ENCODE measurements at regions not wholly inside any gene's neighbourhood (a gene's known extent, or its start where the extent isn't known, plus 50 kb on each side); places are given as distances from the start of the nearest gene placed in this dataset.
"Not testable (repeated sequence)": the region's sequence is repeated elsewhere in the genome, so short reads cannot be mapped to it uniquely, and the experiment has no call there.

DNA sequence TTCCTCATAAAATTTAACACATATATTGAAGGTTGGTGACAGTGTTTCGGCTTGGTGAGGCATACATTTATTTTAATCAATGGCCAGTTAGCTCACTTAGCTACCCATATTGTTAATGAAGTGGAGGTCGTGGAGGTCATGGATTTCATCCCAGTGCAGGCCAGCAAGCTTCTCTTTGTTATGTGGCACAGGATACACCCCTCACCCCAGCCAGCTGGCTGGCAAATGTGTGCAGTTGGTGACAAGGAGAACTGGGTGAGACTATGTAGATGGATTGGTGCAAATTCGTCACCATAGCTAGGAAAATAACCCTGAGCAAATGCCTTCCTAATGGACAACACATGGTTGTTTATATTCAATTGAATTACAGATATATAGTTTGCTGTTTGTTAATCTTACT, 50.5 kb upstream of the FOXP2 start:
- in situ Hi-C loops (cut with MboI; ENCODE audit: low pct_unique_long_range_greater_than_20kb, low sequenced_read_pairs), result no loop called here
- DNase-seq, result no peak

- in situ Hi-C loops (cut with MboI; ENCODE audit: low pct_unique_long_range_greater_than_20kb, low sequenced_read_pairs), result no loop called here
- DNase-seq, result no peak
Measured at GRCh38 chr7:114363292-114363691, 51.3 kb upstream of the FOXP2 start.

GRCh38 chr7:114358911-114359310, 55.7 kb upstream of the FOXP2 start:
- in situ Hi-C loops (cut with MboI; ENCODE audit: low pct_unique_long_range_greater_than_20kb, low sequenced_read_pairs), result no loop called here
- DNase-seq, result no peak

- in situ Hi-C loops (cut with MboI; ENCODE audit: low pct_unique_long_range_greater_than_20kb, low sequenced_read_pairs), result no loop called here
- no peak for DNase-seq
Measured at GRCh38 chr7:114356133-114356532, 58.5 kb upstream of the FOXP2 start.

DNA sequence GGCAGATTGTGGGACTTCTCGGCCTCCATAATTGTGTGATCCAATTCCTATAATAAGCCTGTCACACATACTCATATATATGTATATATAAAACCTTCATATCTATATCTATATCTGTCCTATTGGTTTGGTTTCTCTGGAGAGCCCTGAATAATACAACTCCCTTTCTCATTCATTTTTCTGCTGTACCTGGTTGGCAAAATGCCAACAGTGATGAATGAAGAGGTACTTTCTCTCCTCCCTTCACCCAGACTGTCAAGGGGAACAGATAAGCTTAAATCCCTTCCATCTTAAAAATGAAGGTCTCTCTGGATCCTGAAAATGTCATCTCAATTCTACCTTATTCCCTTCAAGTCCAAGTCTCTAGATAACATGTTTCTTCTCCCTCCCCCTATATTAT, 60.3 kb upstream of the FOXP2 start:
- in situ Hi-C loops (cut with MboI; ENCODE audit: low pct_unique_long_range_greater_than_20kb, low sequenced_read_pairs), result no loop called here
- DNase-seq, result no peak

DNA sequence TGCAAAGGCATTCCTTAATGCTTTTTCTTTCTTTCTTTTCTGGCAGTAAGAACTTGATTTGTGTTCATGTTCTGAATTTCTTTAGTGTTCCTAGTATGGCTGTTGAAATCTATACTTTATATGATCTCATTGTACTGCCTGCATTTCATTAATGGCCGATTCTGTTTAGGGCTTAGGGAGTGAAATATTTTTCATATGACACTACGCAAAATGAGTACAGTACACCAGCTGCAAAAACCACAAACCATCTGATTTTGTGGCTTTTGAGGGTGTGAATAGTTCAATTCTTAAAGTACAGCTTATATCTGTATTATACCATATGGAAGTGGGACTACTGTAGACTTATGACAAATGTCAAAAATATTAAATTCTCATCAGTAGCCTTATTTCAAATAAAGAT, 69.1 kb upstream of the FOXP2 start:
- in situ Hi-C loops (cut with MboI; ENCODE audit: low pct_unique_long_range_greater_than_20kb, low sequenced_read_pairs), result no loop called here
- DNase-seq, result peak; percentile 19

GRCh38 chr7:114343949-114344708, 70.5 kb upstream of the FOXP2 start:
- DNase-seq, result no peak
- in situ Hi-C loops (cut with MboI; ENCODE audit: low pct_unique_long_range_greater_than_20kb, low sequenced_read_pairs), result no loop called here

GRCh38 chr7:114342431-114343179, 72.0 kb upstream of the FOXP2 start:
- in situ Hi-C loops (cut with MboI; ENCODE audit: low pct_unique_long_range_greater_than_20kb, low sequenced_read_pairs), result no loop called here
- DNase-seq, result no peak

- in situ Hi-C loops (cut with MboI; ENCODE audit: low pct_unique_long_range_greater_than_20kb, low sequenced_read_pairs), result no loop called here
- DNase-seq, result no peak
Measured at GRCh38 chr7:114341648-114342047, 73.0 kb upstream of the FOXP2 start.

- no peak for DNase-seq
- in situ Hi-C loops (cut with MboI; ENCODE audit: low pct_unique_long_range_greater_than_20kb, low sequenced_read_pairs), result no loop called here
Measured at GRCh38 chr7:114334989-114335388, 79.6 kb upstream of the FOXP2 start.

GRCh38 chr7:114329458-114329857, 85.2 kb upstream of the FOXP2 start:
- in situ Hi-C loops (cut with MboI; ENCODE audit: low pct_unique_long_range_greater_than_20kb, low sequenced_read_pairs), result not testable (repeated sequence)

GRCh38 chr7:114317450-114318098, 97.0 kb upstream of the FOXP2 start:
- in situ Hi-C loops (cut with MboI; ENCODE audit: low pct_unique_long_range_greater_than_20kb, low sequenced_read_pairs), result no loop called here
- no peak for DNase-seq

More at GRCh38 chr7:114329458-114329857, 85.2 kb upstream of the FOXP2 start:
- not testable (repeated sequence) for DNase-seq

DNA sequence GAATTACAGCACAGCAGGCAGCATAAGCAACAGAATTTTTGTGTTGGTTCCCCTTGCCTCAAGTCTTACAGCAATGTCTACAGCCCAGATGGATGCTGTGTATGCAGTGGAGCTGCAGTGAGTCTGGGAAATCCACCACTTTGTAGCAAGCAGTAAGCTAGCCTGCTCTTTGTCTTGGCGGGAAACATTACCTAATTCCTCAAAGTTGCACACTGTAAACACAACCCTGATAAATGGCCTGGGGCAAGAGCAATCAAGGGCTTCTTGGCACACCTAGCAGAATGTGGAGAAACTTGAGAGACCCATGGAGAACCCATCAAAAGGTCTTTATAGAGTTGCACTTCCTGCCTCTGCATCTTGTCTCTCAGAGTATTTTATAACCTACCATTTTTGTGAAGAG, 102.0 kb upstream of the FOXP2 start:
- in situ Hi-C loops (cut with MboI; ENCODE audit: low pct_unique_long_range_greater_than_20kb, low sequenced_read_pairs), result no loop called here
- DNase-seq, result no peak

- in situ Hi-C loops (cut with MboI; ENCODE audit: low pct_unique_long_range_greater_than_20kb, low sequenced_read_pairs), result no loop called here
- no peak for DNase-seq
Measured at GRCh38 chr7:114310345-114311110, 104.1 kb upstream of the FOXP2 start.

GRCh38 chr7:114309729-114310128, 104.9 kb upstream of the FOXP2 start:
- DNase-seq, result no peak
- in situ Hi-C loops (cut with MboI; ENCODE audit: low pct_unique_long_range_greater_than_20kb, low sequenced_read_pairs), result no loop called here

DNA sequence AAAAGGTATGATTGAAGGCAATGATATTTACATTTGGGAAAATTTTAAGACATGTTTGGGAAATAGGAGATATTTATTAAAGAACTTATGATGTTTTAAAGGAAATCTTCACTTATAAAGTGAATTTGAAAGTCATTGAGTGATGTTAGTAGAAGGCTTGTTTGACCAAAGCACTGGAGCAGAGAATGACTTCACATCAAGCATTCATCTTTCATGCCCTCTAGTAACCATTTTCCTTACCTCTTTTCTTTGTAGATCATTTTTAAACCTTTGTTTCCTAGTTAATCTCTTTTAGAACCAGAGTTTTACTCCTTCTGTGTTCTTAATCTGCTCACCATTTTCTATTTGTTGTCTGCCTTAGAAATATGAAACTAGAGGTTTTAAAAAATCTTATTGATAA, 111.3 kb upstream of the FOXP2 start:
- in situ Hi-C loops (cut with MboI; ENCODE audit: low pct_unique_long_range_greater_than_20kb, low sequenced_read_pairs), result no loop called here
- DNase-seq, result no peak

- in situ Hi-C loops (cut with MboI; ENCODE audit: low pct_unique_long_range_greater_than_20kb, low sequenced_read_pairs), result no loop called here
- no peak for DNase-seq
Measured at GRCh38 chr7:114302858-114303257, 111.8 kb upstream of the FOXP2 start.

- DNase-seq, result peak; percentile 73
- in situ Hi-C loops (cut with MboI; ENCODE audit: low pct_unique_long_range_greater_than_20kb, low sequenced_read_pairs), result no loop called here
Measured at GRCh38 chr7:114298011-114298410, 116.6 kb upstream of the FOXP2 start.

DNA sequence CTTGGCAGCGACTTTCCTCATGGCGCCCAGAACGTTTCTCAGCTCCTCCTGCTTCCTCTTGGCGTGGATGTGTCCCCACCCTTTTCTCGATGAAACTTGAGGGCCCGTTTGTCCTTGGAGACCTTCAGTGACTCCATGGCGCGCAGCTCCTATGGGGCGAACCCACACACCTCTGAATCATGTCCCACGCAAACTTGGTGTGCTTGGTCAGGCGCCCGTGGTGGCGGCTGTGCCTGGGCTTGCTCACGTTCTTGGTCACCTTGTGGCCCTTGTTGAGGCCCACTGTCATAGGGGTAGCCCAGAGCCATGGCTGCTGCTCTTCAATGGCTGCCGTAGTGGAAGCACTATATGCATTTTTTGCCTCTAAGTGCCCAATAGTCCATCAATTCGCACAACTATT, 117.5 kb upstream of the FOXP2 start:
- in situ Hi-C loops (cut with MboI; ENCODE audit: low pct_unique_long_range_greater_than_20kb, low sequenced_read_pairs), result no loop called here
- DNase-seq, result no peak

GRCh38 chr7:114295522-114295921, 119.1 kb upstream of the FOXP2 start:
- in situ Hi-C loops (cut with MboI; ENCODE audit: low pct_unique_long_range_greater_than_20kb, low sequenced_read_pairs), result no loop called here
- no peak for DNase-seq
